Chondrocyte (in vitro differentiated cells): ENCODE measurements at regions not wholly inside any gene's neighbourhood (a gene's known extent, or its start where the extent isn't known, plus 50 kb on each side); places are given as distances from the start of the nearest gene placed in this dataset.

Experiments used
- DNase-seq: peaks from one replicate; pipeline ENCODE4 v3.0.0; 2021; ENCODE audit warnings: mixed read lengths, low spot score
- H3K27ac Mint-ChIP-seq: one replicate; pipeline ENCODE4 v1.8.0; 2021; ENCODE audit warnings: mild to moderate bottlenecking, moderate library complexity, mixed read lengths; ENCODE audit not compliant: unreplicated experiment
- H3K27me3 Mint-ChIP-seq: 2 replicates; pipeline ENCODE4 v1.8.0; 2021; ENCODE audit warnings: low read depth, mixed read lengths
- H3K36me3 Mint-ChIP-seq: 2 replicates; pipeline ENCODE4 v1.8.0; 2021; ENCODE audit warnings: low read depth, mixed read lengths
- H3K4me1 Mint-ChIP-seq: 2 replicates; pipeline ENCODE4 v1.8.0; 2021; ENCODE audit warnings: low read depth, mild to moderate bottlenecking, mixed read lengths
- H3K4me3 Mint-ChIP-seq: one replicate; pipeline ENCODE4 v1.8.0; 2021; ENCODE audit warnings: mild to moderate bottlenecking, moderate library complexity, mixed read lengths; ENCODE audit not compliant: unreplicated experiment
- H3K9me3 Mint-ChIP-seq: 2 replicates; pipeline ENCODE4 v1.8.0; 2021; ENCODE audit warnings: low read depth, mixed read lengths
- CTCF ChIP-seq: fragments of 200-600 bp; sonication (generic); IDR thresholded peaks from 2 replicates; pipeline ENCODE4 v1.5.0; 2021; ENCODE audit warnings: antibody characterized with exemption, mild to moderate bottlenecking, moderate library complexity

- H3K4me1 Mint-ChIP-seq, result no peaks in the 10 kb centered on the region
- no peak for DNase-seq
- H3K9me3 Mint-ChIP-seq, result no peaks in the 10 kb centered on the region
- H3K36me3 Mint-ChIP-seq, result no peaks in the 10 kb centered on the region
- H3K27ac Mint-ChIP-seq, result no peak overlapping the region
- no peaks in the 10 kb centered on the region for H3K27me3 Mint-ChIP-seq
- TF ChIP-seq CTCF, result no peak
- no peak overlapping the region for H3K4me3 Mint-ChIP-seq
These were observed 267.1 kb downstream of the ADGB start for GRCh38 chr6:146865756-146866379.

GRCh38 chr6:146866731-146867414, 268.1 kb downstream of the ADGB start:
- Mint-ChIP-seq H3K36me3 (no peaks in the 10 kb centered on the region), H3K9me3 (no peaks in the 10 kb centered on the region), H3K4me3 (no peak overlapping the region)

GRCh38 chr6:146868671-146869209, 270.0 kb downstream of the ADGB start:
- no peak for DNase-seq

More at GRCh38 chr6:146866731-146867414, 268.1 kb downstream of the ADGB start:
- no peaks in the 10 kb centered on the region for H3K27me3 Mint-ChIP-seq
- no peaks in the 10 kb centered on the region for H3K4me1 Mint-ChIP-seq
- no peak for TF ChIP-seq CTCF
- H3K27ac Mint-ChIP-seq, result no peak overlapping the region
- no peak for DNase-seq

GRCh38 chr6:146870760-146871159, 272.0 kb downstream of the ADGB start:
- H3K27me3 Mint-ChIP-seq, result no peaks in the 10 kb centered on the region
- H3K27ac Mint-ChIP-seq, result no peak overlapping the region
- TF ChIP-seq CTCF, result no peak
- no peaks in the 10 kb centered on the region for H3K36me3 Mint-ChIP-seq
- H3K4me3 Mint-ChIP-seq, result no peak overlapping the region
- DNase-seq, result no peak
- no peaks in the 10 kb centered on the region for H3K9me3 Mint-ChIP-seq
- no peaks in the 10 kb centered on the region for H3K4me1 Mint-ChIP-seq

More at GRCh38 chr6:146868671-146869209, 270.0 kb downstream of the ADGB start:
- Mint-ChIP-seq H3K4me1 (no peaks in the 10 kb centered on the region), H3K4me3 (no peak overlapping the region), H3K9me3 (no peaks in the 10 kb centered on the region), H3K36me3 (no peaks in the 10 kb centered on the region), H3K27me3 (no peaks in the 10 kb centered on the region), H3K27ac (no peak overlapping the region)
- TF ChIP-seq CTCF, result no peak

GRCh38 chr6:146871611-146872425, 273.0 kb downstream of the ADGB start:
- Mint-ChIP-seq H3K27me3 (no peaks in the 10 kb centered on the region), H3K27ac (no peak overlapping the region), H3K36me3 (no peaks in the 10 kb centered on the region), H3K4me3 (no peak overlapping the region), H3K9me3 (no peaks in the 10 kb centered on the region), H3K4me1 (no peaks in the 10 kb centered on the region)
- TF ChIP-seq CTCF, result no peak
- DNase-seq, result no peak
